ENCODE measurements at regions not wholly inside any gene's neighbourhood (a gene's known extent, or its start where the extent isn't known, plus 50 kb on each side); places are given as distances from the start of the nearest gene placed in this dataset.

DNA sequence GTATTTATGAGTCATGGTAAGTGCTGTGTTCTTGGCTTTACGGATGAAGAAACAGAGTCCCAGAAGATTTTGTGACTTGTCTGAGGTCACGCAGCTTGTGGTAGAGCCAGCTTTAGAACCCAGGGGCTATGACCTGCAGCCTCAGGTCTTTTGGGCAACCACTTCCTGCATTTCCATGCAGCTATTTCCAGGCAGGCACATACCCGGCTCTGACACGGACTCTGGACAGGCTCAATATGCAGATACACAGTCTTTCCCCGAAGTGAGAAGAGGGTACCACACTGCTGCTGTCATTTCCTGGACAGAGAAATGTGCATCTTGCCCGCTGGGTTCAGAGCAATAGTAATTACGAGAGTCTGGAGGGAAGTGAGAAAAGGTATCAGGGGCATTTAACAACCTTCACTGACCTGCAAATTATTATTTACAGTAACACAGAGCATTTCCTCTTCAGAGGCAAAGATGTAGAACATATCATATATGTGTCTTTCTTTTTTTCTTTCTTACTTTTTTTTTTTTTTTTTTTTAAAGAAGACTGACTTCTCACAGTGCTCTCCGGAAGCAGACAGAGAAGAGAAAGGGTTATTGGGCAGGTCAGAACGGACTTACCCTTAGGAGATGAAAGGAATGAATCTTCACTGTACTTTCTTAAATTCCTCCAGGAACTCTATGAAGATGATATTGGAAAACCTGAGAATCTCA lies 185.1 kb downstream of the CLIC5 start:
- DNase-seq (ENCODE audit: low read depth in 2 of 2) = no peak

GRCh38 chr6:45829873-45830272 lies 185.8 kb downstream of the CLIC5 start:
- DNase-seq (ENCODE audit: low read depth in 2 of 2) = no peak

- DNase-seq (ENCODE audit: low read depth in 2 of 2) = no peak
Measured at GRCh38 chr6:45827952-45828530, 187.6 kb downstream of the CLIC5 start.

DNA sequence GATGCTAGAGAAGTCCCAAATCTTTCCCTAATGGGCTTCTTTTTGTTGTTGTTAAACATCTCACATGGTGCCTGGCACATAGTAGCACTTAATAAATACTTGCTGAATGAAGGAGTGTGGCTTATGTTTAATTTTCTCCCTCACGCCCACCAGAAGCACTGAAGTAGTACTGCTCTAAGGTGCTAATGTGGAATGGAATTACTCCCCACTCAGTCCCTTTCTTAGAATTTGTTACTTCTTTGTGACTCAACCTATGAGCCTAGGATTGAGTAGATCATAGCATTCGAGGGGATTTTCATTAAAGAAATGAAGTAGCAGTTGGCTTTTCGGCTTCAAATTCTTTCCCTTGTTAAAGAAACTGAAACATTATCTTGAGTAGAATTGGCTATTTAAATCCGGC lies 192.8 kb downstream of the CLIC5 start:
- no peak for DNase-seq (ENCODE audit: low read depth in 2 of 2)

GRCh38 chr6:45822246-45822812 lies 193.3 kb downstream of the CLIC5 start:
- DNase-seq (ENCODE audit: low read depth in 2 of 2) = no peak

DNA sequence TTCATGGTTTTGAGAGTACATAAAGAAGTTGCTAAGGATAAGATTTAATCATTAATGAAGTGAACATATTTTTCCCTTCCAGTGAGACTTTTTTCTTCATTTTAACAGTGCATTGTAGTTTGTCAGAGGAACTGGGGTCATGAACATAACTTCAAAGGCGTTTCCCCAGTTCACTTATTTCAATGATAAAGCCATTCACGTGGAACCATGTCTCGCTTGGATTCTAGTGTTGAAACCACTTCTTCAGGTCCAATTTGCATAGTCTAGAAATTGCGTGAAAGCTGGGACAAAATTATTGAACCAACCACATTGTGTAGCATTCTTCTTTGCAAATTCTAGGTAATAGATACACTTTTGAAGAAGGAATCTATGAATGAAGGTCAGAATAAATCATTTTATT lies 197.0 kb downstream of the CLIC5 start:
- no peak for DNase-seq (ENCODE audit: low read depth in 2 of 2)

- no peak for DNase-seq (ENCODE audit: low read depth in 2 of 2)
Measured at GRCh38 chr6:45816674-45817297, 198.9 kb downstream of the CLIC5 start.

GRCh38 chr6:45815466-45816125 lies 200.1 kb downstream of the CLIC5 start:
- DNase-seq (ENCODE audit: low read depth in 2 of 2) = no peak

DNA sequence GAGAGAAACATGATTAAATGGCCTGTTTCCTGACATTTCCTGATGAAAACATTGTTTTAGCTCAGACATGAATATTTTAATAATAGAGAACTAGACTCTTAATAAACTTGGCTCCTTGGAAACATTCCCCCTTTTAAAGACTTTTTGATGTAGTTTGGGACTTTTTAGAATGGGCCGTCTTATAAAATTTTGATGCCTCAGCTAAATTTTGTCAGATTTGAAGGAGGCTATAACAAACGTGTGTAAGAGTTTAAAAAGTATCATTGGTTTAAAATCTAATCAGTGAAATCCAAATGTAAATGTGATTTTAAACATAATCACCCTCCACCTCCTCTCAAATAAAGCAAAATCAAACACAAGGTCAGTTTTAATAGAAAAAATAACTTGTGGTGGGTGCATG lies 200.9 kb downstream of the CLIC5 start:
- DNase-seq (ENCODE audit: low read depth in 2 of 2) = no peak

- DNase-seq (ENCODE audit: low read depth in 2 of 2) = no peak
Measured at GRCh38 chr6:45813943-45814342, 201.7 kb downstream of the CLIC5 start.

GRCh38 chr6:45812922-45813321 lies 202.7 kb downstream of the CLIC5 start:
- no peak for DNase-seq (ENCODE audit: low read depth in 2 of 2)

DNA sequence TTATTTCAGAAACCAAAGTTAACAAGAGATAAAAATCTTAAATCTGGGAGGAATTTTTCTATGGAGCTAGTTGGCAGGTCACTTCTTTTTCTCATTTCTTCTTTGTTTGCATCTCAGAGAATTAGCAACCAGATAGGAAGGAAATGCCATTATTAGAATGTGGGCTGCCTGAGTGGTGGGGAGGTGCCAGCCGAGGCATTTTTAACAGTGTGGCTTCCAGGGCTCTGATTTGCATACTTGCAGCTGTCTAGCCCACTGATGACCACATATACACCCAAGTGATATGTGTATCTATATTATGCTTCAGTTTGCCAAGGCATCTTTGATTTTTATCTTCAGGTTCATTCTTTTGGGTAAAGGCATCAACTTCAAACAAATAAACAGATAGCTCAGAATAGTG lies 206.7 kb downstream of the CLIC5 start:
- DNase-seq (ENCODE audit: low read depth in 2 of 2) = no peak

GRCh38 chr6:45808042-45808645 lies 207.5 kb downstream of the CLIC5 start:
- no peak for DNase-seq (ENCODE audit: low read depth in 2 of 2)

DNA sequence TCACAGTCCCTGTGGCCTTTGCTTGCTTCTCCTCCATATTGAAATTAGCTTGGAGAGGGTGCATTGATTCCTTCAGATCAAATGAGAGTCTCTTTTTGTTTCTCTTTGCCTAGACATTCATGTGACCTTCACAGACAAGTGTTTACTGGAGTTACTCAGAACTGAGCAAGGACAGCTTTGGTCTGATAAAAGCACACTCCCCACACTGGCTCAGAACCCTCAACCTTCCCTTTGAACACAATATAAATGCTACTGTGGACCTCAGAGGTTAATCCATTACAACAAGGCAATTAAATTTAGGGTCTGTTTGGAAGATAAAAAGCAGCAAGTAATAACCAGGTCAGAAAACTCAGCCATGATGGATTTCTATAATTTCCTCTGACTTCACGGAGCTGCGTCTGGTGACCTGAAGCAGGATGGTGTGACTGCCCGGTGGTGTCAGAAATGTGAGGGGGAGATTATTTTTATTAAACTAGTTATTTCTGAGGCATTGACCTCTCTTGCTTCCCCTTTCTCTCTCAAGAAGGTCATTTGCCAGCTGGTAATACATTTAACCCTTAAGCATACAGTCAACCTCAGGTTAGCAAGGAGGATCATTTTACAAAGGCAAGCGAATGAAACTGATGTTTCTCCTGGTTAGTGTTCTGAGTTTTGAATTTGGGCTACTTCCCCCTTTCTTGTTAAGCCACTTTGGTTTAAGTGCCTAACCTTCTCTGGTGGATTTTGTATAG lies 208.2 kb downstream of the CLIC5 start:
- DNase-seq (ENCODE audit: low read depth in 2 of 2) = no peak

DNA sequence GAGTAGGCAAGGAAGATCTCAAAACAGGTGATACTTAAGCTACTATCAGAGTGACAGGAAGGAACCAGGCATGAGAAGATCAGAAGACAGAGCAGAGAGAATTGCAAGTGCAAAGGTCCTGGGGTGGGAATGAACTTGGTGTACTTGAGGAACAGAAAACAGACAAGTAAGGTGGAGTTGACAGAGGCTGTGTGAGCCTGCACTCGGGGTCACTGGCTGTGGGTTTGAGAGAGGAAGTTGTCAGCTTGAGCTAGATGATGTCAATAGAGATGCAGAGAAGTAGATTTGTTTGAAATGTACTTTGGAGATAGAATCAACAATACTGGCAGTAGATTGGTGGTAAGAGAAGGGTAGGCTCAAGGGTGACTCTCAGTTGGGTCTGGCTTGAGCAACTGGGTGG lies 209.5 kb downstream of the CLIC5 start:
- no peak for DNase-seq (ENCODE audit: low read depth in 2 of 2)

DNA sequence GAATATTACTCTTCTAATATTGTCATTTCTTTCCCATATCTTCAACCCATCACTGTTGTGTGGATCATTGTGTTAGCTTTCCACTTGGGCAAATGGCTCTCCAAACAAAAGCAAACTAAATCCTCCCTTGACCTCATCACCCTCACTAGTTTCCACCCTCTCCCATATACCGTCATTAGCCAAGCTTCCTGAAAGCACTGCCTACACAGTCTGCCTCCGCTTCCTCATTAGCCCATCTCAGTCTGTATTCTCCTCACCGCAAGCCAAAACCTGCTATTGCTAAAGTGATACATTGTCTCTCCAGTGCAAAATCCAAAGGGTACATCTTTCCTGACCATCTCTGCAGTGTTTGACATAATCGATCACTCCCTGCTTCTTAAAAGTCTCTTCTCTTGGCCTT lies 212.6 kb downstream of the CLIC5 start:
- DNase-seq (ENCODE audit: low read depth in 2 of 2) = no peak

DNA sequence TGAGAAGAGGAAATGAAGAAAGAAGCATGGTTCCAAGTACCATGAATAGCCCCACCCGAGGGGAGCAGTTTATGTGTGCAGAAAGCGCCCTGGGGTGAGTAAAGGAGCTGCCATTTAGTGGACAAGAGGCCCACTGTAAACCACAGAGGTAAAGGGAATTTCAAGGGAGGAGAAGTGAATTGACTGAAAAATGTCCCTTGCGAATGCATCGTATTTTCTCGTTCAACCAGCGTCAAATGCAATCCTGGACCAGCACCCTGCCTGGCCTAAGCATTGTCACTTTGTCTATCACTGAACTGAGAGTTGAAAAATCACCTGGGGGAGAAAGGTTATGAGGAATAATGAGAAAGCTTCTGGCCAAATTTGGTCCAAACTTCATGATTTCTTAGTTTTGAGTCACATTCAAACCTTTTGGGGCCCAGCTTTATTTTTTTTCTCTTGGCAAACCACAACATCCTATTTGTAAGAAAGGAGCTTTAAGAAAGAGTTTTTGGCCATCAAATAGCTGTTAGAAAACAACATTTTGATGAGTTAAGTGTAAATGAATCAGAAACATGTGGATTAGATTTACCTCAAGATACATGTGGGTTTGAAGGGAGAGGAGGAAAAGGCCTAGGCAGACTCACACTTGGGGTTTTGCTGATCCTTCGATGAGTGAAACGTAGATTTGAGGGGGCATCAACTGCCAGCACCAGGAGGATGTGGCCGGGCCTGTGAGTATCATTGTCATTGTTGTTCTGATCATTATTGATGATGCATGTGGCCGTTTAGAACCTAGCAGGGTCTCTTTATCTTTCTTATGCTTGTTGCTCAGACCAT lies 214.0 kb downstream of the CLIC5 start:
- no peak for DNase-seq (ENCODE audit: low read depth in 2 of 2)

DNA sequence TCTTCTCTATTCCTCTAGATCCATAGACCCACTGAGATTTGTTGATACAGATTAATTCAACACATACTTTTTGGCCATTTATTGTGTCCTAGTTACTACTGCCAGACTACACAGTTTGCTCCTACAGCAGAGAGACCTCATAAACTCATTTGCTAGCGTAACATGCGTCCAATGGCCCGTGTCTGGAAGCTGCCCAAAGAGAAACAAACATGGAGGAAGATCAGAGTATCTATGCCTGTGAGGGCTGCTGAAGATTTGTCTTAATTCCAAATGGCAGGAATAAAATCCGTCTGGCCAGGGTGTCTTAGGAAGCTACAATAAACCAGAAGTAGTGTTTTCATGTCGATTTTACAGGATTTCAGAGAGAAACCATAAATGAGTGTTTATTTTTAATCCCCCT lies 214.7 kb downstream of the CLIC5 start:
- DNase-seq (ENCODE audit: low read depth in 2 of 2) = no peak

GRCh38 chr6:45795678-45796077 lies 220.0 kb downstream of the CLIC5 start:
- DNase-seq (ENCODE audit: low read depth in 2 of 2) = no peak

GRCh38 chr6:45794465-45794864 lies 221.2 kb downstream of the CLIC5 start:
- no peak for DNase-seq (ENCODE audit: low read depth in 2 of 2)
